ENCODE measurements at regions not wholly inside any gene's neighbourhood (a gene's known extent, or its start where the extent isn't known, plus 50 kb on each side); places are given as distances from the start of the nearest gene placed in this dataset.

GRCh38 chr17:20924306-20924705 lies 118.5 kb downstream of the USP22 start:
- DNase-seq (ENCODE audit: low spot score) (no peak), ATAC-seq (no peak)
- H3K4me3 Mint-ChIP-seq: no peak overlapping the region
- POLR2A ChIA-PET: no interaction called here
- H3K27me3 Mint-ChIP-seq (ENCODE audit: low read depth): no peaks in the 10 kb centered on the region
- peaks cover 10% of the 10 kb centered on the region for H3K4me1 Mint-ChIP-seq
- CTCF ChIA-PET: no interaction called here
- H3K36me3 Mint-ChIP-seq: no peaks in the 10 kb centered on the region
- TF ChIP-seq ZBTB43 (CRISPR knock-in tag; IDR thresholded peaks at IDR 0.05): no peak
- TF ChIP-seq MAX (CRISPR knock-in tag; IDR thresholded peaks at IDR 0.05): no peak
- TF ChIP-seq CREB1 (CRISPR knock-in tag; IDR thresholded peaks at IDR 0.05): no peak
- no peak for TF ChIP-seq NFE2L1 (CRISPR knock-in tag; IDR thresholded peaks at IDR 0.05)
- no peak for TF ChIP-seq ZNF396 (CRISPR knock-in tag; IDR thresholded peaks at IDR 0.05; ENCODE audit: borderline replicate concordance)
- TF ChIP-seq GABPB1 (CRISPR knock-in tag; IDR thresholded peaks at IDR 0.05): no peak
- H3K27ac Mint-ChIP-seq: no peak overlapping the region
- H3K9me3 Mint-ChIP-seq: no peaks in the 10 kb centered on the region

- POLR2A ChIA-PET: no interaction called here
- DNase-seq (ENCODE audit: low spot score) (no peak), ATAC-seq (no peak)
- Mint-ChIP-seq H3K4me3 (no peak overlapping the region), H3K36me3 (no peaks in the 10 kb centered on the region), H3K27ac (no peak overlapping the region), H3K9me3 (no peaks in the 10 kb centered on the region), H3K4me1 (peaks cover 10% of the 10 kb centered on the region), H3K27me3 (ENCODE audit: low read depth) (no peaks in the 10 kb centered on the region)
- CTCF ChIA-PET: no interaction called here
- TF ChIP-seq ESRRA (CRISPR knock-in tag; IDR thresholded peaks at IDR 0.05; ENCODE audit: borderline replicate concordance) (no peak), USF1 (CRISPR knock-in tag; IDR thresholded peaks at IDR 0.05) (no peak), ZNF121 (CRISPR knock-in tag; IDR thresholded peaks at IDR 0.05) (no peak), ZBTB21 (CRISPR knock-in tag; IDR thresholded peaks at IDR 0.05; ENCODE audit: borderline replicate concordance) (no peak), FOXJ3 (CRISPR knock-in tag; IDR thresholded peaks at IDR 0.05; ENCODE audit: borderline replicate concordance) (no peak), CBFB (CRISPR knock-in tag; IDR thresholded peaks at IDR 0.05; ENCODE audit: low read depth) (no peak), PREB (CRISPR knock-in tag; IDR thresholded peaks at IDR 0.05; ENCODE audit: borderline replicate concordance) (no peak), ETV6 (CRISPR knock-in tag; IDR thresholded peaks at IDR 0.05) (no peak), ZNF263 (CRISPR knock-in tag; IDR thresholded peaks at IDR 0.05; ENCODE audit: low read depth) (no peak), GTF2I (CRISPR knock-in tag; conservative IDR thresholded peaks at IDR 0.05) (no peak), KAT7 (CRISPR knock-in tag; IDR thresholded peaks at IDR 0.05; ENCODE audit: borderline replicate concordance) (no peak), CREM (CRISPR knock-in tag; IDR thresholded peaks at IDR 0.05) (no peak), NR1H2 (CRISPR knock-in tag; IDR thresholded peaks at IDR 0.05) (no peak), TEAD1 (CRISPR knock-in tag; IDR thresholded peaks at IDR 0.05) (no peak)
These were observed 117.7 kb downstream of the USP22 start for GRCh38 chr17:20925091-20925490.

- ChIA-PET POLR2A (no interaction called here), CTCF (no interaction called here)
- H3K9me3 Mint-ChIP-seq: no peaks in the 10 kb centered on the region
- H3K4me1 Mint-ChIP-seq: peaks cover 7% of the 10 kb centered on the region
- DNase-seq (ENCODE audit: low spot score): no peak
- H3K27me3 Mint-ChIP-seq (ENCODE audit: low read depth): no peaks in the 10 kb centered on the region
- no peak overlapping the region for H3K27ac Mint-ChIP-seq
- H3K36me3 Mint-ChIP-seq: no peaks in the 10 kb centered on the region
- H3K4me3 Mint-ChIP-seq: no peak overlapping the region
- no peak for ATAC-seq
- no peak for TF ChIP-seq JAZF1 (CRISPR knock-in tag; IDR thresholded peaks at IDR 0.05)
- TF ChIP-seq PRRX2 (CRISPR knock-in tag; IDR thresholded peaks at IDR 0.05): no peak
- no peak for TF ChIP-seq AR (CRISPR knock-in tag; IDR thresholded peaks at IDR 0.05)
- no peak for TF ChIP-seq ZNF532 (CRISPR knock-in tag; IDR thresholded peaks at IDR 0.05; ENCODE audit: borderline replicate concordance)
- TF ChIP-seq HMGA2 (CRISPR knock-in tag; IDR thresholded peaks at IDR 0.05): no peak
- TF ChIP-seq ZNF219 (CRISPR knock-in tag; IDR thresholded peaks at IDR 0.05; ENCODE audit: borderline replicate concordance): no peak
These were observed 116.9 kb downstream of the USP22 start for GRCh38 chr17:20925954-20926353.
